Uterus (tissue), 2 donors: ENCODE measurements at regions not wholly inside any gene's neighbourhood (a gene's known extent, or its start where the extent isn't known, plus 50 kb on each side); places are given as distances from the start of the nearest gene placed in this dataset.

ENCODE experiments used
- CTCF ChIP-seq, 4 experiments: fragments of 200-600 bp in 2 of 4; fragments of 450-650 bp in 2 of 4; sonication (generic) in 2 of 4; IDR thresholded peaks; one replicate each; pipeline ENCODE4 v1.5.1; 2016 to 2019; ENCODE audit warnings: antibody characterized with exemption in 4 of 4, mild to moderate bottlenecking in 2 of 4, moderate library complexity in 1 of 4
- POLR2A ChIP-seq, 2 donors: fragments of 450-650 bp; IDR thresholded peaks; one replicate each; pipeline ENCODE4 v1.6.1; 2016; ENCODE audit warnings: antibody characterized with exemption in 2 of 2, mild to moderate bottlenecking in 1 of 2, moderate library complexity in 1 of 2

GRCh38 chr2:134139611-134140010 is 114.3 kb upstream of the MGAT5 start:
- TF ChIP-seq CTCF (IDR thresholded peaks at IDR 0.05) = no peak
- no peak for TF ChIP-seq POLR2A (IDR thresholded peaks at IDR 0.05)
